GM21423 (cell line): ENCODE measurements at regions not wholly inside any gene's neighbourhood (a gene's known extent, or its start where the extent isn't known, plus 50 kb on each side); places are given as distances from the start of the nearest gene placed in this dataset.

ENCODE experiments used
- ATAC-seq: cut with Tn5 transposase; IDR thresholded peaks from one replicate; pipeline ENCODE4 v1.9.1; 2021; ENCODE audit warnings: mild to moderate bottlenecking, moderate library complexity; ENCODE audit not compliant: unreplicated experiment

DNA sequence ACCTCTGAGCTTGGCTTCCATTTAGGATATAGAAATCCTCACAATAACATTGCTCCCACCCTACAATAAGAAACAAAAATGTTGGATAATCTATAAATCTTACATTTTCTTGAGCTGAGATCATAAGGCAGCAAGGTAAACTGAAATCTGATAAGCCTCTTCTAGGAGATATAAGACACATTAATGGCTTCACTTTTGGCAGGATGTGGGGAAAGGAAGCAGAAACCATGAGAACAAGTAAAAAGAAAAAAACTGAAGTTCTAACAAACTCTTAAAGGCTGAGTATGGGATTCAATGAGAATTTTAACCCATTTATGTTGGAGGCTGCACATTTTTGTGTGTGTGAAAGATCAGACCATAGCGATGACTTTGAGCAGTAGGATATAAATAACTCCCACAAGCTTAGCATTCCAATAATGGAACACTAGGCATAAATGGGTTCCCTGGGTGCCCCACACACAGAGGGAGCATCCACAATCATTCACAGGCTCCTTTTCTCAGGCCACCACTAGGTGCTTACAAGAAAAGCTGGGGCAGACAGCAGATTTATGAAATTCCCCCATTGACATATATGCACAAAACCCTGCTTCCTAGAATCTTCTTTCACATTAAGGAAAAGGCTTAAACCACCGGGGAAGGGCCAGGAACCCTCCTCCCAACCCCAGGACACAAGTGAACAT, 564.9 kb upstream of the MGMT start:
- ATAC-seq, result no peak

DNA sequence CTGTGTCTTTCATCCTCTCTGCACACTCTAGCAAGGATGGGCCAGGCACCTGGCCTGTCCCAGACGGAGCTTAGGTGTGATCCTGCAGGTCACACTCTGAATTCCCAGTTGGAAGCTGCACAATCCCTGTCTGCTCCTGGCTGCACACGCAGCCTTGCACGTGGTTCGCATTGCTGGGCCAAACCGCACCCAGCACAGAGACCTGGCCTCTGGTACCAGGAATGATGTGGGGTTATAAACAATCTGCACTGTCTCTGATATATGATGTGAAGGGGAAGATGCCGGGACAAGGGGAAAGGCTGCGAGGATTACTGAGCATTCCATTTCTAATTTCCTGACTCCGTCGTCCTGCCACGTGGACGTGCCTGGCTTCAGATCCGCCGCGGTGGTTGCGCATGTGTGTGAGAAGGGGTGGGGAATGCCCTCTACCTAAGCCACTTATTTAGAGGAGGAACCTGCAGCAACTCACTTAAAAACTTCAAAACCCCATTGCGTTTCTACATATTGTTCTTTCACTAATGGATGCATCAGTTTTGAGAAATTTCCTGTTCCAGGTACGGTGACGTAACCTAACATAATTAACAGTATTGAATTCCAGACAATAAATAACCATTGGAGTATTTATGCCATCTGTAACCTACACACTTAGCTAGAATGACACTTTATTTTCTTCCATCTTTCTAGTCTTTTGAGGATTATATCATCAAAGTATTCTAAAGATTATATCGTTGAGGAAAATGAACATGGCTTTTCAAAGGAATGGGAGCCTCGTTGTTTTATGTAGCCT, 559.7 kb upstream of the MGMT start:
- no peak for ATAC-seq

DNA sequence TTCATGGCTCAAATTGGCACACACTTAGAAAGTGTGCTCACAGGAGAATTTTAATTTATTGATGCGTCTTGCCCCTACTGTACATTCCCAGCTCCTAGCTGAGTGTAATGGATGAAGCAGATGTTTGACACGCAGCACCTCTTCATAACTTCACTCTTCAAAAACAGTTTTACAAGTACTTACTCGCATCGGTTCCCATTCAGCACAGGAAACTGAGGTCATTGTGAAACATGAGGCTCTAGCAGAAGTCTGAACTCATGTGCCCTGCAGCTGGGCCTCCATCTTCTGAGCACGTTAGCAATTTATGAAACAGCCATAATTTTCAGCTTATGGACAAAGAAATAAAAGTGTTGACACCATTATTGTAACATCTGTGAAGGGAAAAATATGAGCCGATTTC, 558.9 kb upstream of the MGMT start:
- no peak for ATAC-seq

DNA sequence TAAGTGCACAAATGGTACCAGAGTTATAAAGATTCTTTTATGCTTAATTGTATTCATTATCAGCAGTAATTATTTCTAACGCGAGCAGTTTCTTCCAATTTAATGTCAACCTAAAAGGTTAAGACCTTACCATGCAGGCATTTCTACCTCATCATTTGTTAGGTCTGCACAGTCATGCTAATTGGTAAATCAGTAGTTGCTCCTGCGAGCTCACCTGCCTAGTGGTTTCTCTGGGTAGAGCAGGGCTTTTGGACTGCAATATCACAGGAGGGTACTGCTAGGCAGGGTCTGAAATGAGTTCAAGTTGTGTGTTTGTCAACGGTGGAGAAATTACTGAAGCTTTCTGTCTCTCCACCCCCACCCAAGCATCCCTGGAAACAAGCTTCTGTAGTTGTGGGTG, 558.5 kb upstream of the MGMT start:
- no peak for ATAC-seq

DNA sequence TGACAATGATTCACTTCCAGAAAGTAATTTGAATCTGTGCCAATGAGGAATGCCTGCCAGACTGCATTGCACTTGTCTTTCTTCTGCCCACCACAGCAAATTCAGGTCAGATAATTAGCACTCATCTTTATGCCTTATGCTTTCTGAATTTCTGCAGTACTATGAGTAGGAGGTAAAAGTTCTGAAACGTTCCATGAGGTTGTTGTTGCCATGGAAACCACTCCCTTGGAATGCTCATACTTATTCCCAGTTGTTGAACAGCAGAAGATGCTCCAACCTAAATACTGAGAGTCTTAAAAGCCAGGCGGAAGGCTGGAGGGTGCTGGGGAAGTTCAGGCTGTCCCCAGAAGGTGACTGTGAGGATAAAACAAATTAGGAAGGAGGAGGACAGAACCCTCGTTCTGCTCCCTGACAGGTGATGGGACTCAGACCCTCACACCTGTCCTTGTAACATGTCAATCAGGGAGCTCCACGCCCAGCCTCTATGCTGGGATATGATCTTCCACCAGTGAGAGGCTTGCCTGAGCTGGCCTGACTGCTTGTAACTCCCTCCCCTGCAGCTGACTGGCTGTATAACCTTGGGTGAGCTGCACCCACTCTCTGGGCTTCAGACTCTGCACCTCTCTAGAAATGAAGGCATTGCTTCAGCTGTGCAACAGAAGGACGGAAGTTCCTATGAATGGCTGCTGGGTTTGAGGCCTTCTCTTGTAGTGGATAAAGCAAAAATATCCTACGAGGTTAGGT, 554.3 kb upstream of the MGMT start:
- no peak for ATAC-seq

DNA sequence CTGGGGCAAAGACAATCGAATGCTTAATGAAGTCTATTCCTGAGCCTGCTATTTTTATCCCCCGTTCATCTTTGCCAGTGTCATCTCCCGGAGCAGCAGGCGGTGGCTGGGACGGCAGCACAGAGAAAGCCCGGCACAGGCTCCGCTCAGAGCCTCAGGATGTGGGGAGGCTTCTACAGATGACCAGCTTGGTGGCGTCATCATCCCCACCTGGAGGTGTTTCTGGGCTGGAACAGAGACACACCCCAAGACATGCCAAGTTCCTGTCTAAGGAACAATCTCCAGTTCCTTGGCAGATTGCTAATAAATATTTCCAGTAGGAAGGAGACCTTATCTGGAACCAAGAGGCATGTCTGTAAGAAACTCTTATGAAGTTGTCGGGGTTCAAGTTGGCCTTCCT, 552.4 kb upstream of the MGMT start:
- no peak for ATAC-seq

DNA sequence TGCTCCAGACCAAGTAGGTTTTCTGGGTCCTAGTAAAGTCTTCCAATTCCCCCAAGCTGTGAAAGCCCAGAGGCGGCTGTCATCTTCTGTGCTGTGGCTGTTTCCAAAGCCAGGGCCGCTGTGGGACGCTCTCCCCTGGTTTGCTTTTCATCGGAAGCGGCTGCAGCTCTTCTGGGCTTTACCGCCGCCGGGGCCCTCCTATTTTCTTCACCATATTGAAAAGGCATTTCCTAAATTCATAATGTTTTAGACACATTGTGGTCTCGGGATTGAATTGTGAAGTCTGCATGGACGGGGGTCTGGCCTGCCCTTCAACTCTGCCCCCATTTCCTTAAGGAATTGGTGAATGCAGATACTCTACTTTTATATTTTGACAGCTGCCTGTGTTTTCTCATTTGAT, 551.4 kb upstream of the MGMT start:
- no peak for ATAC-seq

DNA sequence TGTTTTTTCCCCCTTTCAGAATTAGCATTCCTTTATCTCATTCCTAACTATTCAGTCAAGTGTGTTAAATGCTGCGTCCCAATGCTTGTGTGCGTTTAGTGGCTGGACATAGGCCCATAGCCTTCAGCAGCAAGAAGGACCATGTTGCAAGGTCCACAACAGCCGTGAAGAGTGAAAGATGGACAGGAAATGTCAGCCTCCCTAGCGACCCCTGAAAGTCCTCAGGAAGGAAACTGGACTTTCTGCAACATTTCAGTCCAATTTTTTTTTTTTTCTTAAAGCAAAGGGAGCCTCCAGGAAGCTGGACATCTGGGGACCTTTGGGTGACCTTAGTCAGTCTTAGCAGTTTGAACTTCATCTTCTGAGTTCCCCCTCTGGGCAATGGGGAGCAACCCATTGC, 550.7 kb upstream of the MGMT start:
- ATAC-seq, result no peak

DNA sequence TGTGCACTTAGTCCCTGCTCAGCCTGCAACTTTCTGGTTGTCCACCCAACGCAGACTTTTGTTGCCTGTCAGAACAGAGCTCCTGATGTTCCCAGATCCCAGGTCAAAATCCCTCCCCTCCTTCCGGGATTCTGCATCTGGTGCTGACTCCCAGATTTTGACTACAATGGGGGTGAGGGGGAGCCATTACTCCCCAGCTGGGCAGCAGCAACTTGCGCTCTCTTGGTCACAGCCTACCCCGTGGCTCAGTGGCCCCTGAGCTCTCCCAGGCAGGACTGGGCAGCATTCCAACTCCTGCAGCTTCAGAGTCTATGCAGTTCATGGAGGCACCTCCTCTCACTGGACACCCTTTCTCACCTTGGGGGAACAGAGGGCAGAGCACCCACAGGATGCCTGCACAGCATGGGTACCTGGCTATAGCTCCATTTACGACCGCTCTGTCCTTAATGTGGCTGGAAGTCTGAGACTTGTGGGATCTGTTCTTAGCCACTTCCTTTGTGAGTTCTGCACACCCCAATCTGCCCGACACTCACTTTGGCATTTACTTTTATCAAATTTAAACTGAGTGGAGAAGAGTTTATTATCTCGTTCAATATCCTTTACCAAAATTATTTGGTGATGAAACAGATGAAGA, 545.5 kb upstream of the MGMT start:
- ATAC-seq, result no peak

DNA sequence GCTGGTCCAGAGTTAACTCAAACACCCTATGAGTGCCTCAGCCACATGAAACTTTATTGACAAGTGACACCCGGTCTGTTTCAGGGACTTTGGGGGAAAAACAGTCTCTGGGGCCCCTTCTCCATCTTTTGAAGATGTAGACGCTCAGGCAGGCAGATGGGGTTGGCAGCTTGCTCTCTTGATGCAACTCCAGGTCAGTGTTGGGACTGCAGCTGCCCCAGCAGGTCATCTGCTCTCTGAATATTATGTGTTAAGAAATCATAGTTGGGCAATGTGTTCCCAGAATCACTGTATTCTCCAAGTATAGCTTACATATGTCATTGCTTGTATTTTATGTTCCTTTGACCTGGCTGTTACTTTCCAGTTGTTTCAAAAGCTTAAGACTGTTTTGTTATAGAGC, 544.9 kb upstream of the MGMT start:
- no peak for ATAC-seq

DNA sequence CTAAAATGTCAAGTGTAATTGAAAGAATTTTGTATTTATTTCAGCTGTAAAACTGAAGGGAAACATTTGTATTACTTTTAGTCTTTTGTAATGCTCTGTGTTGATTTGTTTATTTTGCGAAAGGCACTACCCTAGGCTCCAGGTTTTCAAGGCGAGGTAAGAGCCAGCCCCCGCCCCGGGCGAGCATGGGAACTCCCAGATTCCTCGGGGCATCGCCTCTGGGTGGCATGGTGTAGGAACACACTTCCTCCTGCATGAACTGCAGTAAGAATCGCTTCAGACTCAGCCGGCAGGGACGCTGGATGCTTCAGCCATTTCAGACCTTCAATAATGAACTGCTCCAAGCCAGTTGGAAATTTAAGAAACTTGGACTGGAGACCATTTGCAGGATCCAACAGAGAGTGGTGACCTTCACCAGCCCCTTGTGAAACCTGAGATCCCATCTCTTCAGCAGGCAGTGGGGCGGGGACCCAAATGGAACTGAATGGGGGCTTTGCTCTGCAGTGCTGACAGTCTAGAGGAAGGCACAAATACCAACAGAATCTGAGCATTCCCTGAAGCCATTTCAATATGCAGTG, 544.3 kb upstream of the MGMT start:
- ATAC-seq, result no peak

DNA sequence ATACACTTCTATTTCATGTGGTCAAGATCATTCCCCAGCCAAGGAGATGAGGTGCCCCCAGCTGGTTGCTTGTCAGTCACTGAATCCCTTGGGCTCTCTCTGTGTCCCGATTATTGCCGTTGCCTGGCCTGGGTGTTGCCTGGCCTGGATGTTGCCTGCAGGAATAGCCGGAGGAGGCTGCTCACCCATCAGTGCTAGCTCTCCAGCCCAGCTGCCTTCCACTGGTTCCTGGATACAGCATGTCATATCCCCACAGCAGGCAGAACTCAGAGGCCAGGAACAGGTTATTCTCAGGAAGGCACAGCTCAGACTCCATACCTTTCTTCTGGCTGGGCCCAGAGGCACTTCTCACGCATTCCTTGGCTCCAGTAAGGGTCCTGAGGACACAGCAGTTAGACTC, 542.1 kb upstream of the MGMT start:
- ATAC-seq, result no peak

DNA sequence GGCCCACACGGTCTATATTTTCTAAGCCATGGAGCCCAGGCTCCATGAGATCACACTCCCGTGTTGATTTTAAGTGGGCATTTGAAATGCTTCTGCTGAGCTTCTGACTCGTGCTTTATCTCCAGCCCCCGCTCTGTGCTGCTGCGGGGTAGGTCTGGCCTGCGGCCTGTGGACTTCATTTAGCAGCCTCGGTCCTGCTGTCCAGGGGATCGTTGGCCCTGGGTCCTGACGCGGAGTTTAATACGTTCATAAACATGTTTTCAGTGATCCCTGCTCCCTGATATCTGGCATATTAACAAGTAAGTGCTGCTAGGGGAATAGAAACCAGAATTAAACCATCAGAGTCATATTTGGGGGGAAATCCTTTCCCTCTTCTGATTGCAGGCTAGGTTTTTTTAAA, 540.3 kb upstream of the MGMT start:
- ATAC-seq, result no peak

DNA sequence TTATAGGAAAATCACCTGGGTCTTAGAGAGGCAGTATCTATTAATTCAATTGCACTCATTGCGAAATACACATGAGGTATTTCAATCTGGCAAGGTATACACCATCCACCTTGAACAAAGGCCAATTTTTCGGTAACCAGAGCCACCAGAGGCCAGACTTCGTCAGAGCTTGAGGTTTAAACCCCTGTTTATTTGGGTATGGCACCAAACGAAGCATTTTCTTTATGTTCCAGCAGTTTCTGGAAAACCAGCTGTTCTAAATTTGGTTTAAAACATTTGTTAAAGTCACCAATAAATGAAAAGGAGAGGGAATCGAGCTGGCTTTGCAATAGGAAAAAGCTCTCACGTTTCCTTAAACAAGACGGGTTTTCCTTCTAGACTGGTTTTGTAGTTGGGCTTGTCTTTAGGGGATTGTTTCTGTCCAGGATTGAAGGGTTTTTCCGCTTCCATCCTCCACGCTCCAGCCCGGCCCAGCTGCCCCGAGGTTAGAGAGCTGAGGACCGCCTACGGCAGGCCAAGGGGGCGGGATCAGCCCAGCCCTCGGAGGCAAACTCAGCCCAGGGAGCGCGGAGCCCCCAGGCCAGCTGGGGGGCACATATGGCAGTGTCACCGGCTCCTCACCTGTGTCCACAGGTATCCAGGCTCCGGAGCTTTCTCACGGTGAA, 539.4 kb upstream of the MGMT start:
- no peak for ATAC-seq

DNA sequence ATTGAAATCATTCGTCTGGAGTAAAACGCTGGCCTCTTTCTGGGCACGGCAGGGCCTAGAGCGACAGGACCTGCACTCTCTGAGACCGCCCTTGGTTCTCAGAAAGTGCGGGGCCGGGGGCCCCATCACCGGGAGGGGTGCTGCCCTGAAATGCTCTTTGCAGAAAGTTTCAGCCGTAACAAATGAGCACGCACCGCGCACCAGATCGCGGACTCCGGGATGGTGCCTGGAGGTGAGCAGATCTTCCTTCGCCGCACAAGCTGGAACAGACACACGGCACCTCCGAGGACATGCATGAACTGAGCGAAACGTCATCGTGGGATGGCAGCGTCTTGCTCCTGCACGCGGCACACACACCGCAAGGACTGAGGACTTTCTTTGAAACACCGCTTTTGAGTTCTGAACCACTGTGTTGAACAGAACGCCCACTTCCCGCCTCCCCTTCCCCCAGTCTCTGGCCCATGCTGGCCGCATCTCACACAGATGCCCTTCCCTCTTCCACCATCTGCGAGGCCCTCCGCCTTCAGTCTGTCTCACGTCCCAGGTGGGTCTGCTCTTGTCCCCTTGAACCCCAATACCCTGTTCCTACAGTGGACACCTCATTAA, 538.7 kb upstream of the MGMT start:
- no peak for ATAC-seq

DNA sequence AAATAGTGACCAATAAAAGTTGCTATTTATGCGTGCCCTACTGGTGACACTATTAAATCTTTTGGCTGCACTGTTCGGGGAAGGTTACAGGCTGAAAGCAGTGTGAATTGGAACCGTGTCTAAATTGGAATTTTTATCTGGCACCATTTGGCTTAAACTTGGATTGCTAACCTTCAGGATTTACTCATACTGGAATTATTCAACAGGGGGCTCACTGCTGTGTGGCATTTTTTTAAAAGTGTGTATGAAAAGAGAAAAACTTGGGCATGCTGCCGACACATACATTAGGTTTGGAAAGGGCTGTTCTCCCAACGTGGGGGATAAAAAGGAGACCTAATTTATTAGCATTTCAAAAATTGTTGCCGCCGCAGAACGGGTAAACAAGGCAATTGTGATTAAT, 537.9 kb upstream of the MGMT start:
- no peak for ATAC-seq

DNA sequence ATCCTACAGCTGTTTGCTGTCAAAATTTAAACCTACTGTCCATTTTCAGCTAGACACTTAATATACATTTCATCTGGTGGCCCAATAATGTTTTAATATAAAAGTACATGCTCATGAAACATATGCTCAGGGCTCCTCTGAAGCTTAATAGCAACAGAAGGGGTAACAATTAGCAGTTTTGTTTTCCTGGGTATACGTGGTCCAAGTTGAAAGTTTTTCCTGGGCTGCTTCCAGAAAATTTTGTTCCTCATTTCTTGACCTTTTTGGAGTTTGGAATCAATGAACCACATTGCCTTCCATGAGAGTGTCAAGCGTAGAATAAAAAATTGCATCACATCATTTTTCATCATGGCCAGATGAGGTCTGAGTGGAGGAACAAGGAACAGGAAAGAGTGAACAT, 537.3 kb upstream of the MGMT start:
- no peak for ATAC-seq

DNA sequence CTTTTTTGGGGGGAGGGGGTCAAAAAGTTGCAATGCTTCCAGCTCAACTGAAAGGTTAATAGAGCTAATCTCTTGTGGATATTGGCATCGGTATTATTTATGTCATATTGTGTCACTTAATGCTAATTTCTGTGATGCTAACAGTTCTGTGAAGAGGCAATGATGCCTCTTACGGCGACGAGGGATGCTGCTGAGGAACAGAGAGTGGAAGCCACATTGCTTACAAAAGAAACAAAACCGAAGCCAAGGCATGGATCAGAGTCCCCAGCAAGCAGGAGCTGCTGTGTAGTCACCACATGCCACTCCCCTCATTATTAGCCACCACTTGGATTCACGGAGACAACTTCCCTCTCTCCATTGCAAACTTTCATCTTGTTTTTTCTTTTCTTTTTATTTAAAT, 536.5 kb upstream of the MGMT start:
- no peak for ATAC-seq

DNA sequence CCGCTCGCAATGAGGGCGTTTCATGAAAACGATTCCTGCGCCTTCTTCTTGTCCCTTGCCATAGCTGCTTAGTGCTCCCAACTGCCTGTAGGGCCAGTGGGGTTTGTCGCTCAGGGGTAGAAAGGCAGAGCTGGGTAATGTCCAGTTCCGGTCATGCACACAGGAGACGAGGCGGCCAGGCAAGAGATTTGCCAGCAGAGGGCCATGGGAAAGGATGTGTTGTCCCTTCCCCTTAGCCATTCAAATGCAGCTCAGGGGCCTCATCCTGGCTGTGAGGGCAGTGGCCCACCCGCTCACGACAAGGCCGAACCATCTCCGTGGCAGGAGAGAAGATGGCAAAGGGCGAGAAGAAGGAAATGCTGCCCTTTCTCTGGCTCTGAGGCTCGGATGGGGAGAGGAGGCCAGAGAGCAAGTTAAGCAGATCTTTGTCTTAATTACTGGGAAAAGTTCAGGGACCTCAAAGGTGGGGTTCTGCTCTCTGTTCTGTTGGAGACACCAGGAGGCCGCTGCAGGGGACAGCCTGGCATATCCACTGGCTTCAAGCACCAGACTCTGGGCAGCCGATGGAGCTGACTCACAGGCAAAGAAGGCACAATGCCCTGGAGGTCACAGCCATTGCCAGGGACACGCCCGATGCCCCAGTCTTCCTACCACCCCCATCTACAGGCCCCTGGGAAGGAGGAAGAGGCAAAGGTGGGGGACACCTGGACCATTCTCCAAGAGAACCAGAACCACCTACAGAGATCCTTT, 534.8 kb upstream of the MGMT start:
- no peak for ATAC-seq

DNA sequence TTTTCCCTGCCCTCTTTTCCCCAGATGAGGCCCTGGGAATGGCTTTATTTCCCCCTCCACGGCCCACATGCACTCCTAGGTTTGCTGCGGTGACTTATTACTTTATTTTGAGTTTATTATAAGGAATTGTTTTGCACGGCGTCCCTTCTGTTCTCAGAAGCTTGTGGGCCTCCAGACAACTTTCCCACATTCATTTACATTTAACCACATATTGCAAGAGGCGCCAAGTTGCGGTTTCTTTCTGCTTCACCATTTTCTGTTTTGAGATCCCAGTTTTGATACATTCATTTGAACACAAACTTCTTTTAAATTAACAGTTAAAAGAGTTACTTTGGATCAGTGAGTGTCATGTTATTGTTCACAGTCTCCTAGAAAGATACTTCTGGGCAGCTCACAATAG, 532.5 kb upstream of the MGMT start:
- no peak for ATAC-seq
